AG04450 (cell line): ENCODE measurements at regions not wholly inside any gene's neighbourhood (a gene's known extent, or its start where the extent isn't known, plus 50 kb on each side); places are given as distances from the start of the nearest gene placed in this dataset.

Experiments used
- CTCF ChIA-PET: fragments of 300-600, 350-600 bp; formaldehyde crosslinking; extraction: SDS; loops from one replicate; lab custom pipeline; 2022; ENCODE audit warnings: antibody characterized with exemption, inconsistent platforms; lab: Charles Lee
- POLR2A ChIA-PET: fragments of 350-600 bp; formaldehyde crosslinking; extraction: SDS; loops from one replicate; lab custom pipeline; 2021; ENCODE audit warnings: antibody characterized with exemption, inconsistent platforms; lab: Yijun Ruan, JAX
- DNase-seq: peaks from one replicate; pipeline ENCODE4 v3.0.0-alpha.2; 2011; ENCODE audit warnings: low read depth, low spot score
- H3K27ac ChIP-seq: one replicate; pipeline ENCODE4 v1.5.1; 2012; ENCODE audit warnings: low read depth, low read length, control low read depth
- H3K27me3 ChIP-seq: one replicate; pipeline ENCODE4 v1.6.0; 2012; ENCODE audit warnings: low read length; ENCODE audit not compliant: control insufficient read depth, insufficient read depth
- H3K4me3 ChIP-seq: 2 replicates; pipeline ENCODE4 v1.5.1; 2011; ENCODE audit warnings: mild to moderate bottlenecking, low read depth, low read length, control low read depth
- H3K9me3 ChIP-seq: 2 replicates; pipeline ENCODE4 v1.5.1; 2012; ENCODE audit warnings: low read length; ENCODE audit not compliant: control insufficient read depth, insufficient read depth
- TF ChIP-seq, protein P1 (sequence below): IDR thresholded peaks from 2 replicates; pipeline ENCODE4 v1.5.1; 2011; ENCODE audit warnings: low read depth, low read length, control low read depth, inconsistent platforms

GRCh38 chr6:146896960-146897701, 298.4 kb downstream of the ADGB start:
- ChIA-PET CTCF (no interaction called here), POLR2A (no interaction called here)
- no peak overlapping the region for H3K4me3 ChIP-seq
- H3K27me3 ChIP-seq: no peaks in the 10 kb centered on the region
- H3K9me3 ChIP-seq: no peaks in the 10 kb centered on the region
- no peak overlapping the region for H3K27ac ChIP-seq
- TF ChIP-seq, protein P1, sequence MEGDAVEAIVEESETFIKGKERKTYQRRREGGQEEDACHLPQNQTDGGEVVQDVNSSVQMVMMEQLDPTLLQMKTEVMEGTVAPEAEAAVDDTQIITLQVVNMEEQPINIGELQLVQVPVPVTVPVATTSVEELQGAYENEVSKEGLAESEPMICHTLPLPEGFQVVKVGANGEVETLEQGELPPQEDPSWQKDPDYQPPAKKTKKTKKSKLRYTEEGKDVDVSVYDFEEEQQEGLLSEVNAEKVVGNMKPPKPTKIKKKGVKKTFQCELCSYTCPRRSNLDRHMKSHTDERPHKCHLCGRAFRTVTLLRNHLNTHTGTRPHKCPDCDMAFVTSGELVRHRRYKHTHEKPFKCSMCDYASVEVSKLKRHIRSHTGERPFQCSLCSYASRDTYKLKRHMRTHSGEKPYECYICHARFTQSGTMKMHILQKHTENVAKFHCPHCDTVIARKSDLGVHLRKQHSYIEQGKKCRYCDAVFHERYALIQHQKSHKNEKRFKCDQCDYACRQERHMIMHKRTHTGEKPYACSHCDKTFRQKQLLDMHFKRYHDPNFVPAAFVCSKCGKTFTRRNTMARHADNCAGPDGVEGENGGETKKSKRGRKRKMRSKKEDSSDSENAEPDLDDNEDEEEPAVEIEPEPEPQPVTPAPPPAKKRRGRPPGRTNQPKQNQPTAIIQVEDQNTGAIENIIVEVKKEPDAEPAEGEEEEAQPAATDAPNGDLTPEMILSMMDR: no peak
- DNase-seq: no peak

- TF ChIP-seq, protein P1: no peak
- H3K27ac ChIP-seq: no peak overlapping the region
- no peaks in the 10 kb centered on the region for H3K9me3 ChIP-seq
- ChIA-PET CTCF (no interaction called here), POLR2A (no interaction called here)
- no peaks in the 10 kb centered on the region for H3K27me3 ChIP-seq
- DNase-seq: no peak
- no peak overlapping the region for H3K4me3 ChIP-seq
Measured at GRCh38 chr6:146898069-146898887, 299.5 kb downstream of the ADGB start.

GRCh38 chr6:146898888-146899227, 300.1 kb downstream of the ADGB start:
- H3K27me3 ChIP-seq: no peaks in the 10 kb centered on the region
- ChIA-PET POLR2A (no interaction called here), CTCF (no interaction called here)
- no peak for DNase-seq
- TF ChIP-seq, protein P1: no peak
- no peak overlapping the region for H3K27ac ChIP-seq
- no peak overlapping the region for H3K4me3 ChIP-seq
- H3K9me3 ChIP-seq: no peaks in the 10 kb centered on the region

GRCh38 chr6:146901940-146902816, 302.0 kb upstream of the STXBP5 start:
- no peaks in the 10 kb centered on the region for H3K27me3 ChIP-seq
- no peaks in the 10 kb centered on the region for H3K9me3 ChIP-seq
- POLR2A ChIA-PET: no interaction called here
- no peak overlapping the region for H3K27ac ChIP-seq
- CTCF ChIA-PET: interaction anchor here (0.5 to 2.1 kb wide), 9 partner anchors 9 to 604 kb away, joined by 3 to 9 read pairs (median 4); no protein-coding TSS in a partner anchor
- H3K4me3 ChIP-seq: no peak overlapping the region
- TF ChIP-seq, protein P1: peak; percentile 33; the same call in 1 of the 2 replicates
- no peak for DNase-seq
